KMS-11 (cell line): ENCODE measurements at regions not wholly inside any gene's neighbourhood (a gene's known extent, or its start where the extent isn't known, plus 50 kb on each side); places are given as distances from the start of the nearest gene placed in this dataset.

Source experiments
- H2AFZ ChIP-seq: fragments of 200-600 bp; sonication (generic); 2 replicates; pipeline ENCODE4 v1.6.1; 2016; ENCODE audit warnings: antibody characterized with exemption, mixed run types, low read depth
- H3K27ac ChIP-seq: fragments of 200-600 bp; sonication (generic); 2 replicates; pipeline ENCODE4 v1.6.1; 2016; ENCODE audit warnings: mild to moderate bottlenecking, mixed run types
- H3K27me3 ChIP-seq: fragments of 200-600 bp; sonication (generic); 2 replicates; pipeline ENCODE4 v1.6.1; 2017; ENCODE audit warnings: mild to moderate bottlenecking, low read depth, mixed run types, moderate library complexity; ENCODE audit not compliant: insufficient read depth
- H3K36me3 ChIP-seq: fragments of 200-600 bp; sonication (generic); 2 replicates; pipeline ENCODE4 v1.6.1; 2017; ENCODE audit warnings: mild to moderate bottlenecking, mixed run types; ENCODE audit not compliant: insufficient read depth
- H3K4me1 ChIP-seq: fragments of 200-600 bp; sonication (generic); 2 replicates; pipeline ENCODE4 v1.6.1; 2016; ENCODE audit warnings: mild to moderate bottlenecking, low read depth, mixed run types; ENCODE audit not compliant: poor library complexity, severe bottlenecking
- H3K4me2 ChIP-seq: fragments of 200-600 bp; sonication (generic); 2 replicates; pipeline ENCODE4 v1.7.0; 2016; ENCODE audit warnings: mild to moderate bottlenecking, mixed run types
- H3K4me3 ChIP-seq: fragments of 200-600 bp; sonication (generic); IDR thresholded peaks from 2 replicates; pipeline ENCODE4 v1.6.1; 2017; ENCODE audit warnings: low read depth, low read length, mixed read lengths; ENCODE audit not compliant: insufficient read depth
- H3K79me2 ChIP-seq: fragments of 200-600 bp; sonication (generic); 2 replicates; pipeline ENCODE4 v1.6.1; 2016; ENCODE audit warnings: low read depth, mixed run types; ENCODE audit not compliant: insufficient read depth
- H3K9ac ChIP-seq: fragments of 200-600 bp; sonication (generic); 2 replicates; pipeline ENCODE4 v1.6.1; 2016; ENCODE audit warnings: mild to moderate bottlenecking, mixed run types
- H4K20me1 ChIP-seq: fragments of 200-600 bp; sonication (generic); 2 replicates; pipeline ENCODE4 v1.6.1; 2016; ENCODE audit warnings: mild to moderate bottlenecking, mixed run types; ENCODE audit not compliant: insufficient read depth
- TF ChIP-seq, protein P1 (sequence below): fragments of 200-600 bp; sonication (generic); conservative IDR thresholded peaks from 2 replicates; pipeline ENCODE4 v1.6.1; 2017; ENCODE audit warnings: low read depth, mild to moderate bottlenecking, antibody characterized with exemption, low read length, moderate library complexity, mixed read lengths

- no peak overlapping the region for H3K27ac ChIP-seq
- no peaks in the 10 kb centered on the region for H4K20me1 ChIP-seq
- no peak overlapping the region for H2AFZ ChIP-seq
- H3K4me2 ChIP-seq = no peak overlapping the region
- peaks cover 37% of the 10 kb centered on the region for H3K4me1 ChIP-seq
- TF ChIP-seq, protein P1, sequence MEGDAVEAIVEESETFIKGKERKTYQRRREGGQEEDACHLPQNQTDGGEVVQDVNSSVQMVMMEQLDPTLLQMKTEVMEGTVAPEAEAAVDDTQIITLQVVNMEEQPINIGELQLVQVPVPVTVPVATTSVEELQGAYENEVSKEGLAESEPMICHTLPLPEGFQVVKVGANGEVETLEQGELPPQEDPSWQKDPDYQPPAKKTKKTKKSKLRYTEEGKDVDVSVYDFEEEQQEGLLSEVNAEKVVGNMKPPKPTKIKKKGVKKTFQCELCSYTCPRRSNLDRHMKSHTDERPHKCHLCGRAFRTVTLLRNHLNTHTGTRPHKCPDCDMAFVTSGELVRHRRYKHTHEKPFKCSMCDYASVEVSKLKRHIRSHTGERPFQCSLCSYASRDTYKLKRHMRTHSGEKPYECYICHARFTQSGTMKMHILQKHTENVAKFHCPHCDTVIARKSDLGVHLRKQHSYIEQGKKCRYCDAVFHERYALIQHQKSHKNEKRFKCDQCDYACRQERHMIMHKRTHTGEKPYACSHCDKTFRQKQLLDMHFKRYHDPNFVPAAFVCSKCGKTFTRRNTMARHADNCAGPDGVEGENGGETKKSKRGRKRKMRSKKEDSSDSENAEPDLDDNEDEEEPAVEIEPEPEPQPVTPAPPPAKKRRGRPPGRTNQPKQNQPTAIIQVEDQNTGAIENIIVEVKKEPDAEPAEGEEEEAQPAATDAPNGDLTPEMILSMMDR = no peak
- no peaks in the 10 kb centered on the region for H3K27me3 ChIP-seq
- H3K36me3 ChIP-seq = no peaks in the 10 kb centered on the region
- no peak overlapping the region for H3K4me3 ChIP-seq
- no peaks in the 10 kb centered on the region for H3K79me2 ChIP-seq
- H3K9ac ChIP-seq = no peak overlapping the region
Measured at GRCh38 chr4:186819342-186820086, 95.9 kb upstream of the FAT1 start.

GRCh38 chr4:186820391-186820891, 96.8 kb upstream of the FAT1 start:
- Histone ChIP-seq H3K79me2 (no peaks in the 10 kb centered on the region), H3K36me3 (no peaks in the 10 kb centered on the region), H3K4me1 (peaks cover 29% of the 10 kb centered on the region), H2AFZ (no peak overlapping the region), H3K9ac (no peak overlapping the region), H3K27me3 (no peaks in the 10 kb centered on the region), H4K20me1 (no peaks in the 10 kb centered on the region), H3K27ac (no peak overlapping the region), H3K4me2 (no peak overlapping the region), H3K4me3 (no peak overlapping the region)
- TF ChIP-seq, protein P1 = no peak

DNA sequence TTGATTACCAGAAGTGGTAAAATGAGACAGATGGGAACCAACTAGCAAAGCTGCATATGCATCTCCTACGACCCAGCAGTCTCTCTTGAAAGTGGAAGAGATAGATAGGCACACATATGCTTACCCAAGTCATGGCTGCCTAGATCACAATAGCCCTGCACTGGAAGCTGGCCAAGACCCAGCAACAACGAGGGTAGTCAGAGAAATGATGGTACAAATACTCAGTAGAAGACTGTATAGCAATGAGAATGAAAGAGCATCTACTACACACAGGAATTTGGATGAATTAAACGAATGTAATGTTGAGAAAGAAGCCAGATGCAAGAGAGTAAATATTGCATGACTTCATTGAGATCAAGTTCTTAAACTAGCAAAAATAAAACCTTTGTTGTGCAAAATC, 100.3 kb upstream of the FAT1 start:
- H3K4me3 ChIP-seq = no peak overlapping the region
- H2AFZ ChIP-seq = no peak overlapping the region
- H3K4me2 ChIP-seq = no peak overlapping the region
- no peaks in the 10 kb centered on the region for H3K27me3 ChIP-seq
- H4K20me1 ChIP-seq = no peaks in the 10 kb centered on the region
- H3K36me3 ChIP-seq = no peaks in the 10 kb centered on the region
- peaks cover 56% of the 10 kb centered on the region for H3K4me1 ChIP-seq
- H3K27ac ChIP-seq = no peak overlapping the region
- H3K9ac ChIP-seq = no peak overlapping the region
- no peaks in the 10 kb centered on the region for H3K79me2 ChIP-seq
- TF ChIP-seq, protein P1 = no peak

DNA sequence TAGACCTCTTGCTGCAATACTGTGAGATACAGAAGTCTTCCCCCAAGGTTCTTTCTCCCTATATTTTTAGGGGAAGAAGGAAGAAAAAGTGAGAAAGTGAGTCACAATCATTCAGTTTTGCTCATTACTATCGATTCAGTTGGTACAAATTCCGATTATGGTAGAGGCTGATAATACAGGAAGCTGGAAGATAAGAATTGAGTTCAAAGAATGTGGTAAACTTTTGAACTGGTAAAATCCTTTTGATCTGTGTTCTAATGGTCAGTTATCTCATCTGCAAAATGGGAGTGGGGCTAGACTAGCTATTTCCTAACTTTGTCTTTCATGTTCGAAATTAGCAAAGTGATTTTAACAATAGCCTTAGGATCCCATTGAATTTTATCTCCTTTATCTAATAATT, 101.4 kb upstream of the FAT1 start:
- peaks cover 67% of the 10 kb centered on the region for H3K4me1 ChIP-seq
- H3K36me3 ChIP-seq = no peaks in the 10 kb centered on the region
- H3K27me3 ChIP-seq = no peaks in the 10 kb centered on the region
- H3K27ac ChIP-seq = no peak overlapping the region
- H4K20me1 ChIP-seq = no peaks in the 10 kb centered on the region
- H3K4me3 ChIP-seq = no peak overlapping the region
- no peak overlapping the region for H3K9ac ChIP-seq
- no peak overlapping the region for H2AFZ ChIP-seq
- TF ChIP-seq, protein P1 = no peak
- no peak overlapping the region for H3K4me2 ChIP-seq
- no peaks in the 10 kb centered on the region for H3K79me2 ChIP-seq
